ENCODE measurements at regions not wholly inside any gene's neighbourhood (a gene's known extent, or its start where the extent isn't known, plus 50 kb on each side); places are given as distances from the start of the nearest gene placed in this dataset.

DNA sequence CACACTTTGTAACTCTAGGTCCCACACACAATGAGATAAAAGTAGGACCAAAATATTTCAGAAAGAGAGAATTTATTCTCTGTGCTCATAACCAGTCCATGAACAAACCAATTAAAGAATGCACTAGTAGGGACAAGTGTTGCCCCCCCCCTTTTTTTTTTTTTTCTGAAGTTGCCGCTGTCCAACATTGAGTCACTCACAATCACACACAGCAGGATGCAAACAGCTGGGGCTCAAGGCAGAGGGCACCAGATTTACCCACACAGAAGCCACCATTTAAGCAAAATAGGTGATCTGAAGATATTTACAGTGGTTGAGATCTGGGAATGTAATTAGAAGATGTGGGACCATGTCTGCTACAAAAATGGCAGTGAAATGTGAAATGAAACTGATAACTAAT lies 850.9 kb upstream of the SLIT2 start:
- DNase-seq, result no peak

GRCh38 chr4:19399001-19399400 lies 852.7 kb upstream of the SLIT2 start:
- DNase-seq, result no peak

- no peak for DNase-seq
Observed at GRCh38 chr4:19386786-19387185, 864.9 kb upstream of the SLIT2 start.

DNA sequence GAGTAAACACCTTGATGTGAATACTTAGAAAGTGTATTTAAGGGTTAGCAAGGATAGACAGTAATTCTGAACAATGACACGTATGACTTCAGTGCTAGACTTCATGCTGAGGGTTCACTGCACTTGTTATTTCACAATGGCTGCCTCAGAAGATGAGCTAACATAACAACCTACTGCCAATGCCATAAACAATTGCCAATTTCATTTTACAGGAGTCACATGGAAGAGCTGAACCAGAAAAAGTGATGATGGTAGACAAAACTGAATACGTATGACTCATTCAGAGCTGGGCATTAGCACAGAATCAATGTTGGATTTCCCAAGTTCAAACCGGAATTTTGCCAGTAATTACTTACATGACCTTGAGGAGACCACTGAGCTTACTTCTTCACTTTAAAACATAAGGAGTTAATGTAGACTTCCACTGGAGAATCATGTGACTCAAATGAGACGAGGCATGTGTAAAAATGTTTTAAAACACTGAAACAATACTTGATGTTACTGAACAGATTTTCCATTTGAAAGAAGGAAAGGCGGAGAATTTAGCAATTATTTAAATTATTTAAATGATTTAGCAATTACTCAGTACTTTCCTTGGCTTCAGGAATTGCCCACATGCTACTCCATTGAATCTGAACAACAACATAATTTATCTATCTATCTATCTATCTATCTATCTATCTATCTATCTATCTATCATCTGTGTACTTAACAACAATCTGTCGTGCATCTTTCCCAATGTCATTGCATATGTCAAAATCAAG lies 868.5 kb upstream of the SLIT2 start:
- no peak for DNase-seq

GRCh38 chr4:19381068-19381467 lies 870.6 kb upstream of the SLIT2 start:
- no peak for DNase-seq

GRCh38 chr4:19380600-19380999 lies 871.1 kb upstream of the SLIT2 start:
- DNase-seq, result no peak

DNA sequence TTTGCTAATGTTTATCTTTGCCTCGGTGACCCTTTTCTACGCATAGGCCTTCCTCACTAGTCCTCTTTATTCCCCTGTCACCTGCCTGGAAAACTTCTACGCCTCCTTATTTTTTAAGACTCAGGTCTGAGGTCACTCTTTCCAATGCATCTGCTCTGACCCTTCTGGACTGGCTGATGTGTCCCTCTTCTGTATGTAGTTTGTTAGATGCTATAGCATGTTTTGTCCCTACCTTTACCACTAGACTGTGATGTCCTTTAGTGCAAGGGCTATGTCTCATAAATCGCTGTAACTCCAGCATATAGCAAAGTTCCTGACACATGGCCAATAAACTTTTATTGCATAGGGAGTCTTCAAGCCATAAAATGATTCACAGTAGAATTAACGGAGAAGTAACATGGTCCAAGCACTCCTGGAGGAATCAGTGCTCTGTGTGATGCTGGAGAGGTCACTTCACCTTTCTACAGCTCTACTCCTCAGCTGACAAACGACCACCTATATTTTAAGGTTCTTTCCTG lies 872.5 kb upstream of the SLIT2 start:
- no peak for DNase-seq

DNA sequence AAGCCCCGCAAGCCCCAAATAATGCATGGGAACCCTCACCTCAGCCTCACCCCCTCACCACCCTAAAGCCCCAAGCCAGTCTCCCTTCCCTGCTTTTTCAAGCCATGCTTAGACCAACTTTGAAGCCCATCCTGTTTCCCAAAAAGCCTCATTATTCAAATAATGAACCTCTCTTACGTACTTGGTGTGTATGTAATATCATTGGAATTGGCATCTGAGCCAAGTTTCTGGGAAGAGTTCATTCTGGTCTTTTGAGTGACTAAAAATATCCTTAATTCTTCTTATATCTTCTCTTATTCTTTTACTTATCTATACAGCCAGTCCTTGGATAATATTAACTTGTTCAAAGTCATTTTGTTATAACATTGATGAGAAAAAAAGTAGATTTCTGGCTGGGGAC lies 875.8 kb upstream of the SLIT2 start:
- DNase-seq, result no peak

- no peak for DNase-seq
Observed at GRCh38 chr4:19375136-19375804, 876.4 kb upstream of the SLIT2 start.

DNA sequence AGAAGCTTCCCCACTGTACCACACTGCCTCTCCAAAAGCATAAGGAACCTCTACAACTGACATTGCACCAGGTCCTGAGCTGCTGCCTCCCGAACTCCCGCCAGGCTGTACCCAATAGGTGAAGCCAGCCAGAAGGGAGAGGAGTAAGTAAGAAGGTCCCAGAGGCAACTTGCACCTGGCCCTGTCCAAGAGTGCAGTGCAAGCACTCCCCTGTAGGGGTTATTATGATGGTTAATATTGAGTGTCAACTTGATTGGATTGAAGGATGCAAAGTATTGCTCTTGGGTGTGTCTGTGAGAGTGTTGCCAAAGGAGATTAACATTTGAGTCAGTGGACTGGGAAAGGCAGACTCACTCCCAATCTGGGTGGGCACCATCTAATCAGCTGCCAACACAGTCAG lies 879.3 kb upstream of the SLIT2 start:
- DNase-seq, result no peak

DNA sequence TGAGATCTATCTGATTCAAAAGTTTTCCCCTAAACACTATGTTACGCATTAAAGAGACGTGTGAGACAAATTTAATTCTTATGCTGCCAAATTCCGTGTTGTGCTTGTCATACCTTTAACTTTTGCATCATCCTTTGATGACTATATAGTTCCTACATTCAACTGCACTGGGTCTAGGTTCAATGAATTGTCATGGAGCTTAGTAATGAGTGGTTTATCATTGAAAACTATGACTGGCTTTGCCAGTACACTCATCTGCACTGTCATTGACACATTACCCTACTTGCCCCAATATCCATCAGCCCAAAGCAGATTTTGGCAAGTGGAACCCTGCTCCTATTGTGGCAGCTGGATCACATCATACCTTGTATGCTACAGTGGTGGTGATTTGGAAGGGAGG lies 882.9 kb upstream of the SLIT2 start:
- no peak for DNase-seq

- DNase-seq, result no peak
Observed at GRCh38 chr4:19366916-19367315, 884.8 kb upstream of the SLIT2 start.

DNA sequence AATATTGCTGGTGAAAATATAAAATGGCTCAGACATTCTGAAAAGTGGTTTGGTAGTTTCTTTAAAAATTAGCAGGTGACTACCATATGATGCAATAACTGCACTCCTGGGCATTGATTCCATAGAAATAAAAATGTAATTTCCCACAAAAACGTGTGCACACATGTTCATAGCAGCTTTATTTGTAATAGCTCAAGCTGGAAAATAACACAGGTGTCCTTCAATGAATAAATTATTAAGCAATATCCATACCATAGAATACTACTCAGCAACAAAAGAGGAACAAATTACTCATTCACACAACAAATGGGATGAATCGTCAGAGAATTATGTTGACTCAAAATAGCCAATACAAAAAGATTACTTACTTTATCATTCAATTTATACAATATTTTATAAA lies 893.7 kb upstream of the SLIT2 start:
- DNase-seq, result no peak

DNA sequence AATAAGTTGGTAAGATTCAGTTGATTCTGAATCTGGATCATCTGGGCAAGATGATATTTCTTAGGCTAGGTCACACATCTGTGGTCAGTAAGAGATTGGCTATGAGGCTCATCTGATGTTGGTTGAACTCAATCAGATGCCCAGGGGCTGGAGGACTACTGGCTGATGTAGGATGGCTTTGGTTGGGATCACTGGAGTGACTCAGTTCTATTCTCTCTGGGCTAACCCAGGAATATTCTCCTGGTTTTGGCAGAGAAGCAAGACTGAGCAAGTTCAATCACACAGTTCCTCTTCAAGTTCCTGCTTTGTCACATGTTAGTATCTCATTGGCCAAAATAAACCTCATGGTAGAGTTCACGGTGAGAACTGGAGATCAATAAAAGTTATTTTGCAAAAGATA lies 902.3 kb upstream of the SLIT2 start:
- DNase-seq, result no peak

DNA sequence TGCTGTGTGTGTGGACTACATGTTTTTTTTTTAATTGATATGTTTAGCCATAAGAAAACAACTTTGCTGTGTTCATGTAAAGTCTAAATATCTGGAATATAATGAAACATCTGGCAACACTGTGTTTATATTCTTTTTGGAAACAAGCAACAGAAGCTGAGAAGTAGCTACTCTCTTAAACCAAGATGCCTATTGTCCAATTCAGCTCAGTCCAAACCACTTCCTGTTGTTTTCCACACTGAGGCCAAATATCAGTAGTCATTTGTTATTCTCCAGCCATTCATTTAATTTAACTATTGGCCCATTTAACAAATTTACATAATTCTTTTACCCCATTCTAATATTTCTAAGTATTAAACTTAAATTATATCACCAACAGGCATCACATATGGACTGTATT lies 903.0 kb upstream of the SLIT2 start:
- no peak for DNase-seq

DNA sequence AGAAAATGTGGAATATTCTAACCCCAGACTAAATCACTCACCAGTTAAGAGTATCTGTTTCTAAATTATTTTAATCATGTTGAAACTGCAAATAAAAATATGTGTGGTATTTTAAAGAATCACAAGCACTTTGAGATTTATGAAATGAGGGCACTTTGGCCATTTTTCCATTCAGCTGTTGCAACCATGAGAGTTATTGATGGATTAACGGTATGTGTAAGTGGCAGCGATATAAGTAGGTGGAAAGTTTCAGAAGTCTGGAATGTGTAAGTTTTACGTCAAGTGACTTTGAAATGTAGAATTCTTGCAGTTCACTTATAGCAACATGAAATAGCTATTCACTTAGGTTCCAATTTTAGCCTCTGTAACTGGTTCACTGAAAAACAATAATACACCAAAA lies 905.1 kb upstream of the SLIT2 start:
- DNase-seq, result no peak

GRCh38 chr4:19329631-19330030 lies 922.1 kb upstream of the SLIT2 start:
- DNase-seq, result no peak

- DNase-seq, result no peak
Observed at GRCh38 chr4:19329077-19329476, 922.6 kb upstream of the SLIT2 start.

DNA sequence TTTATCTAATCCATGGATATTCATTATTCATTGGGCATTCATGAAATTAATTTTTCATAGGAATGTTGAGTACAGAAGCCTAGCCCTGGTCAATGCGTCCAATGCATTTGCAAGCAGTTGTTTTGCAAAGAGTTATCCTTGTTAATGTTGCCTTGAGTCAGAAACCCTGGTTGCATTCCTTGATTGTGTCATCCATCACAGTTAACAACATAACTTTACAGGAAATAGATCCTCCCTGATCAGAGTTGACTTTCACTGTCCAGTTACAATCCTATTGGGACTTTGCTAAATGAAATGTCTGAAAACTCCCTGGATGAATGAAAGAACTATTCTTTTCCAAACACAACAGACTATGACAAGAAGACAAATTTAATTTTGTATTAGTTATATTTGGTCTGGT lies 924.3 kb upstream of the SLIT2 start:
- no peak for DNase-seq

DNA sequence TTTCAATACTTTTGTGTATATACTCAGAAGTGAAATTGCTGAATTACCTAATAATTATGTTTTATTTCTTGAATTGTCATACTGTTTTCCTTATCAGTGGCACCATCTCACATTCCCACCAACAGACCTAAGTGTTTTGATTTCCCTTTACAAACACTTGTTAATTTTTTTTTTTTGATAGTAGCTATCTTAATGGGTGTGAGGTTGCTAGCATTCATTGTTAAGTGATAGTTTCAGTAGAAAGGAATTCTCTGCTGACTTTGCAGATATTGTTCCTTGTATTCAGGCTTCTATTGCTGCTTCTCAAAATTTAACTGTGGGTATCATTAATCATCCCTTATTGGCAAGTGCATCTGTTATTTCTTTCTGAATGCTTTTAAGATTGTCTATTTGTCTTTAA lies 927.5 kb upstream of the SLIT2 start:
- DNase-seq, result no peak

DNA sequence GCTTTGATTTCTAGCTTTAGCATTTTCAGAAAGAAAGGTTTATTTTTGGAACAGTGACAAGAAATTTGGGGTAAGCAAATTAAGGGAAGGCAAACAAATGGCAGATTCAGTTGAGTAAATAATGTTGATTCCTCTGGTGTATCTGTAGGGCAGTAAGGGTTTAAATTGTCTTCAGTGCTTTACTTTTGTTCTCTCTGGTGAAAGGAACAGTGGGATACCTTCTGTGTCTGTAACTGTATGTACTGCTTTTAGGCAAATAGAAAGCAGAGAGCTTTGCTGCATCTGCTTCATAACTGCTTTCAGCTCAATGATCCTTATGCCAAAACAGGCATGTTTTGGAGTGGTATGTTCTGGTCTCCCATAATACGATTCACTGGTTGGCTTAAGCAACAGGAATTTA lies 932.1 kb upstream of the SLIT2 start:
- DNase-seq, result no peak

GRCh38 chr4:19317377-19317776 lies 934.3 kb upstream of the SLIT2 start:
- no peak for DNase-seq

- DNase-seq, result no peak
Observed at GRCh38 chr4:19314116-19314515, 937.6 kb upstream of the SLIT2 start.

DNA sequence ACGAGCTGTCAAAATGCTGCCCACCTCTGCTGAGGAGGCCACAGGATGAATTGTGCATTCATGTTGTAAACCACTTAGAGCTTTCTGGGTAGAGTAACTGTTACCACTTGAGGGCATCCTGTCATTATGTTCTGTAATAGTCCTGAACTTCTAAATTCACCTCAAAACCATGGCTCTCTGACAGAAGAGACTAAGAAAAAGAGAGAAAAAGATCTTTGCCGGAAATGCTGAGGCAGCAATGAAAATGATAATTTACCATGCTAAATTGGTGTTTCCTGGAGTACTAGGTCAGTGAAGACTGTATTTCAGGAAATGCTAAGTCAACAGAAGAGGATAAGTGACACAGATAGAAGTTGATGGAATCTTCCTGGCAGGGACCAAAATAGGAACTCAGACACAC lies 942.3 kb upstream of the SLIT2 start:
- no peak for DNase-seq
